ENCODE measurements at regions not wholly inside any gene's neighbourhood (a gene's known extent, or its start where the extent isn't known, plus 50 kb on each side); places are given as distances from the start of the nearest gene placed in this dataset.
"Not testable (repeated sequence)": the region's sequence is repeated elsewhere in the genome, so short reads cannot be mapped to it uniquely, and the experiment has no call there.

DNA sequence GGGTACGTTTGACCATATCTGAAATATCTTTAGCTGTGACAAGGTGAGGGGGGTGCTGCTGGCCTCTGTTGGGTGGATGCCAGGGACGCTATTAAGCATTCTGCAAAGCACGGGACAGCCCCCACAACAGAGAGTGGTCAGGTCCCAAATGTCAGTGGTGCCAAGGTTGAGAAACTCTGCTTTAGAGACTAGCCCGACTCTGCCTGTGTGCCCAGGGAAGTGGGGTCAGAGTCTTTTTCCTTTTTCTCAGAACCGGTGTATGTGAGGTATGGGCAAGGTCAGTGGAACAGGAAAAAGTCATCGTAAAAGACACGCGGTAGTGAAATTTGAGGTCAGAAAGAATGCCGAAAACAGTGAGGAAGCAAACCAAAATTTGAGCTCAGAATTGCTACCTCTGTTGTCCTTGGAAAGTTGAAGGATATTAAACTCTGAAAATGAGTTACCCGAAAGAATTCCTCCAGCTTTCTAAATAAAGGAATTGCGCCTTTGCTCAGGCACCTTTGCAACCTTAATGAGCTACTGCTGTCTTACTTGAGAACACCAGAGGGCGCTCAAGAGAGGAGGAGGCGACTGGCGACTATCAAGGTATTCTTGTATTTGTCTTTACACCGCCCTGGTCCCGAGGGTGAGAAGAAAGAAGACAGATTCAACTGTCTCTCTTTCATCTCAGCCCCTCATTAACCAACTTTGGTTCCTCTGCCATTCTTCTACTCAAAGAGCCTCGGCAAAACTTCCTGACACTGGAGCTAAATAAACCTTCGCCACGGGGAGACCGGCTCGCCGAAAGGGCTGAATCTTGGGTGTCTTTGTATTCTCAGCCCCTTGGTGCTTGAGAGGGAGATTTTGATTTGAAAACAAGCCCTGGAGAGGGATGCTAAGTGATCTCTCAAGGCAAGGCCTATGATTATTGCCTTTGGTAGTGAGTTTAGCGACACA is 85.4 kb upstream of the OLIG2 start:
- peak; percentile 42 for DNase-seq (ENCODE audit: low spot score)

DNA sequence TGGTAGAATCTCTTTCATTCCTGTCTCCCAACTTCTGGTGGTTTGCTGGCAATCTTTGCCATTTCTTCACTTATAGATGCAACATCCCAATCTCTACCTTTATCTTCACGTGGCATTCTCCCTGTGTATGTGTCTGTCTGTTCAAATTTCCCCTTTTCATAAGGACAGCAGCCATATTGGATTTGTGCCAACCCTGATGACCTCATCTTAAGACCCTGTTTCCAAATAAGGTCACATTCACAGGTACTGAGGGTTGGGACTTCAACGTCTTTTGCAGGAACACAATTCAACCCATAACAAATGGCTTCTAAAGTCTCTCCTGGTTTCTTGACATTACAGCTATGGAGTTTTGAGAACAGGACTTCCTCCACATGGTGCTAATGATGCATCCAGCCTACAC is 84.5 kb upstream of the OLIG2 start:
- DNase-seq (ENCODE audit: low spot score) = no peak

DNA sequence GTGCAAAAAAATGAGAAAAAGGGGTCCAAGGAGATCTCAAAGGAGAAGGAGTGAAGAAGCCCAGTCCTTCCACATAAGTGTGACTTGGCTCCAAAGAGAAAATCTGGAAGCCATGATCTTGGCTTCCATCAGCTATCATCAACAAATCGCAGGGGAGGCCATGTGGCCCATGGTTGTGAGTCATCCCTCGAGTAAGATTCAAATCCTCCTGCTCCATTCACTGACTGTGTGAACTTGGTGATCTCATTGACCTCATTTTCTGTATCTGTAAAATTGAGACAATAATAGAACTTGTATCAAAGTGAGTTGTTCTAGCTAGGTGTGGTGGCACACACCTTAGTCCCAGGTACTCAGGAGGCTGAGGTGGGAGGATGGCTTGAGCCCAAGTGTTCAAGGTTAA is 79.1 kb upstream of the OLIG2 start:
- DNase-seq (ENCODE audit: low spot score) = no peak

DNA sequence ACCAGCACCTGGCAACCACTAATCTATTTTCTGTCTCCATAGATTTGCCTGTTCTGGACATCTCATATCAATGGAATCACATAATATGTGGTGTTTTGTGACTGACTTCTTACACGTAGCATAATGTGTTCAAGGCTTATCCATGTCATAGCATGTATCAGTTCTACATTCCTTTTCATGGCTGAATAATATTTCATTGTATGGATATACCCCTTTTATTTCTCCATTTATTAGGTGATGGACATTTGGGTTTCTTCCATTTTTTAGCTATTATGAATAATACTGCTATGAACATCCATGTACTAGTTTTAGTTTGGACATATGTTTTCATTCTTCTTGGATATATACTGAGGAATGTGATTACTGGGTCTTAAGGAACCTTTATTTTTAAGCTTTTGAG is 78.0 kb upstream of the OLIG2 start:
- DNase-seq (ENCODE audit: low spot score) = no peak

DNA sequence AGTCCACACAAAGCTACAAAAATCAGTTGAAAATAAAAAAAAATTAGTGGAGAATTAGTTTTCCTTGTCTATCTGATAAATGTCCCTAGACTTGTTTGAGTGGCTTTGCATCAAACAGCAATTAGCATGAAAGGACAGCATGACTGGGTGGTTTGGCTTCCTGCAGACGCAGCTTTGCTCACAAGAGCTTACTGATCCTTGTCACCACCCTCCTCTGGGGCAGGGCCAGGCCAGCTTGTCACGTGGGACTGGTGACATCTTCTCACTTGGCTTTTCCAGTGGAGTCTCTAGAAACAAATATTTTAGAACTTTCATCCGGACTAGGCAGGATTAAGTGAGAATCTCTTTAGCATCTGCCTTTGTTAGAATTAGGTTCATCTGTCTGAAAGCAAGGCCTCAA is 76.0 kb upstream of the OLIG2 start:
- no peak for DNase-seq (ENCODE audit: low spot score)

DNA sequence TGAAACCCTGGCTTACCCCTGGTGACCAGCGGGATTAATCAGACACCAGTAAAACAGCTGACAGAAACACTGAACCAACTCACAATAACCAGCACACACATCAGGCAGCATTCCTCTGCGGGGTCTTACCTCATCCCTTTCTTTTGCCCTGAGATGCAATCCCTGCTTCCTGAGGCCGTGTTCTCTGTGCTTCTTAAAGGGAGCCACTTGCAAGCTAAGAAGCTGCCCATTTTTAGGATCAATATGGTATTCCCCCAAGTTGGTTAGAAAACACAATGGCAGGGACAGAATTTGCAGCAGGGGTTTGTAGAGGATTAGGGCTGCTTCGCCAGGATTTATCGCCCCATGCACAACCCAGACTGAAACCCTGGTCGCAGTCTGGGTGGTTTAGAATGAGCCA is 74.7 kb upstream of the OLIG2 start:
- DNase-seq (ENCODE audit: low spot score) = no peak

DNA sequence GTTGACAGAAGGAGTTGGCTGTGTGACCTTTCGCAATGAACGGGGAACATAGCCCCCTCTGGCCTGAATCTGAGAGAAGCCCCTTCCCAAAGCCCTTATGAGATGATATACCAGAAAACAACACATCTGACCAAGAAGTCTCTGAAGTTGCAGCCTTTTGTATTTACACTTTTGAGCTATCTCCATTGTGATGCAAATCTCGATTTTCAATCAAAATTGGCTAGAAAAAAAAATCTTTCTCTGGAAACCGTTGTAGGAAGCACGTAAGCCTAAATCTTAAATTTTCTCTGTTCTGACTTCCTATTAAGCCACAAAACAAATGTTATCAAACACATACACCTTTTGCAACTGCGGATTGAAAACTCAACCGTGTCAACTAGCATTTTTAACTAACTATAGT is 71.4 kb upstream of the OLIG2 start:
- DNase-seq (ENCODE audit: low spot score) = no peak

DNA sequence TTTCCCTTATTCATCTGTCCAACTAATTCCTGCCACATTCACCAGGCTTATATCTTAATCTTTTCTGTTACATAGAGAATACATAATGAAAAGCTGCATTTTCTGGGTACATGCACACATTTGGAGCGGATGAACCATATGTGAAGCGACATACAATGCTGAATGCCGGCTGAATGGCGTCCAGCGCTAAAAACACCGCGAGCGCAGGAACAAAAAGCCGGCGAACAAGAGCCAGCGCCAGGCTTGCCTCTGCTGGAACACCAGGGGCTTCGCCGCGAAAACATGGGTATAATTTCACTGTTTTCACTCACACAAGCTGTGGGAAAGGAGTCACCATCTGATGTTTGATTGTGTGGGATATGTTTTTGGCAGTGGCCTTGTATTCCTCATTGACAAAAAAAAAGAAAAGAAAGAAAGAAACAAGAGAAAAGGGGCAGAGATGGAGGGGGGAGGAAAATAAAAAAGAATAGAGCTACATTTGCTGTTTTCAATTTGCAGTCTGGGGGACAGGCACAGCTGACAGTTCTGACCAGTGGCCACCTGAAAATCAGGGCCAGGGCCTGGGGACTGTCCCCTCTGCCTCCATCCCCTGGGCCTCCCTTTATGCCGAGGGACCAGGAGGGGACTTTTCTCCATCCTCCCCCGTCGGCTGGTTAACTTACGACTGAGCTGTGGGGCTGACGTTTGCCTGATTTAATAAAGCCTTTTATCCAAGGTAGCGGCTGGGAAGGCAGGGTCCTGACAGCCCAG is 70.2 kb upstream of the OLIG2 start:
- no peak for DNase-seq (ENCODE audit: low spot score)

DNA sequence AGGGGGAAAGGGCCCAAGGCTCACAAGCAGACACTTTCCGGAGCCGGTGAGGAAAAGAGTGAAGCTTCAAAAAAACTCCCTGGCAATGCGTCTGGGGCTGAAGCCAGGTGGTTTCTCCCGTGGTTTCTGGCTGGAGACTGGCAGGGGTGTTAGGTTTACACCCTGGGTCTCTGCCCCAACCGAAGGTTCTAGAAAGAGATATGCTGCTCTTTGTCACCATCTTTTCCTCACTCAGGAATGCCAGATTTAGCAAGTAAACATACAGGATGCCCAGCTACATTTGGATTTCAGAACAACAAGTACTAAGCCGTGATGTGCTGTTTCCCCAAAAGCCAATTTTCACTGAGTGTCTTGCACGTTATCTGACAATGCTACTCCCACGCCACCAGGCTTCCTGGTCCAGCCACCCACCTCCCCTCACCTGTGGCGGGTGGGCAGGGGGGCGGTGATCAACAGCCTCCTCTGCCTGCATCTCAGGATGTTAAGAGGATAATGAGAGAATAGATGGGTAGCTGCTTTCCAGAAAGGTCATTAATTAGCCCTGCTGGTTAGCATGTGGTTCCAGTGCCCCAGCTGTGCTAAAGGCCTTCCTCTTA is 69.6 kb upstream of the OLIG2 start:
- no peak for DNase-seq (ENCODE audit: low spot score)

DNA sequence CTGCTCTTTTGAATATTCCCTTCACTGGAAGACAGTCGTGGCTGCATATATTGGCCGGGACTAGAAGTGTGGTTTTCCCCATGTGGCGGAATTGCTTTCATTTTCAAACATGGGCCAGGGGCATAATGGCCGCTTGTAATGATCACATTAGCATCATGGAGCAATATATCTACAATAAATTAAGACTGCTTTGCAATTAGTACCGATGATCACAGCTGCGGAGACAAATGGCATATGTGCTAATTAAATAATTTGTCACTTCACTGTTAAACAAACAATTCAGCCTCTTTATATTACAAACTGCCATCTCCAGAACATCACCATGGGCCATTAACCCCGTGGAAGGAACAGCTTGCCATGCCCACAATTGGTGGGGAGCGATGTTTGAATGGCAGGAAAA is 68.2 kb upstream of the OLIG2 start:
- no peak for DNase-seq (ENCODE audit: low spot score)

DNA sequence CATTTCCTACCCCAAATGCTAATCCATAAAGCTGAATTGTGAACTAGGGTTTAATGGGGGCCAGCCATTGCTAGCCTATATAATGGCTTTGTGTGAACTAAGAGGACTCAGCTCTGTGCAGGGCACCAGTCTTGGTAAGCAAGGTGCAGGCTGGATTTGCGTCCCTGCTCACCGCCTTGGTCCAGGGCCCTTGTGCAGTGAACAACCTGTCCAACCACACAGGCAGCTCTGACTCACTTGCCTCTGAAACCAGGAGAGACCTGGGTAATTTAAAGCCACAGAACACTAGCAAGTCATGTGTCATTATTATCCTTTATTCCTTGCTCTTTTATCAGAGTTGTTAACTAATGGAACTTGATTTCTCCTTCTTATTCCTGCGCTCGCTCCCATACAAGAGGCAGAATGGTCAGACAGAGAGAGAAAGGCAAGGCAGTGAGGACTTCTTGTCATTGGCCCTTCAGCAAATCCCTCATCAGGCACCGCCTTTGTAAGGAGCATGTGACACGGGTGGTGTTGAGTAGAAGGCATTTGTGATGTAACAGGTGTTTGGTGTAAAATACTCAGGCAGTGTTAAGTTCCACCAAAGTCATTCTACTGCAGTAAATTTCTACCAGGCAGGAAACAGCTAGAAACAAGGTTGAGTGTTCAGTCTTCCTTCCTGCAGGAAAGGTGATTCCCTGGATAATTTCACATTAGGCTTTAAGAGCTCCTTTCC is 67.3 kb upstream of the OLIG2 start:
- no peak for DNase-seq (ENCODE audit: low spot score)

DNA sequence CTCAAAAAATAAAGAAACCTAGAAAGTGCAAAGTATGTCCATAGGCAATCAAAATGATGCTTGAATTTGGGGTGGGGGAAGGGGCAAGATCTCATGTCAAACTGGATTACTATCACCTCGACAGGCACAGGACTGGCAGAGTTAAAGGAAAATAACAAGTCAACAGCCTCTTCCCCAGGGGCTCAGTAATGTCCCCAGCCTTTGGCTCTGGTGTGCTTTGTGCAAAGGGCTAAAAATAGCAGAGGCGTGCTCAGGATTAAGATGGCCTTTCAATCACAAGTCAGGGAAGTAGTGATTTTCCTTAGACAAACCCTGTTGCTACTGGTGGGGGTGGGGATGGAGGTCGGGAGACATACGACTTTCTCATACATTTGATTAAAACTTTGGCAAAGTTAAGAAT is 63.5 kb upstream of the OLIG2 start:
- DNase-seq (ENCODE audit: low spot score) = no peak

DNA sequence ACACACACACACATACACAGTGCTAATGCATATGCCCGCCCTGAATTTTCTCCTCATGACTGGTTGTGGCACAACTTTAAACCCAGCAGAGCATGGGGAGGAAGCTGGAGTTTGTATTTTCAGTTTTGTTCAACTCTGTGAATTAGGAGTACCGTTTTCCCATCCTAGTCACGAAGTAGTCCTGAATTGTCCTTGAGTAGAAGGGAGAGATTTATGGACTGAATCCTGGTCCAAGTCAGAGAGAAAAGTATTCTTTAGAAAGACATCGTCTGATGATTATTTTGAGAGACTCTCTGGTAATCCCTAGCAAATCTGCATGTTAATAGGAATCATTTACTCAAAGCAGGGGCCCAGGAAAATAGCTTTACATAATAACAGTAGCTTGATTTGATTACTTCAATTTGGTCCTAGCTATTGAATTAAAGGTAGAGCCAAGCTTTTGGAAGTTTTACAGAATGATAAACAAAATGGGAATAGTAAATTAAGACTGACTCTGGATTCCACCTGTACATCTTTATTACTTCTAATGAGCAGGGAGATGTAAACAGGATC is 60.5 kb upstream of the OLIG2 start:
- DNase-seq (ENCODE audit: low spot score) = no peak

DNA sequence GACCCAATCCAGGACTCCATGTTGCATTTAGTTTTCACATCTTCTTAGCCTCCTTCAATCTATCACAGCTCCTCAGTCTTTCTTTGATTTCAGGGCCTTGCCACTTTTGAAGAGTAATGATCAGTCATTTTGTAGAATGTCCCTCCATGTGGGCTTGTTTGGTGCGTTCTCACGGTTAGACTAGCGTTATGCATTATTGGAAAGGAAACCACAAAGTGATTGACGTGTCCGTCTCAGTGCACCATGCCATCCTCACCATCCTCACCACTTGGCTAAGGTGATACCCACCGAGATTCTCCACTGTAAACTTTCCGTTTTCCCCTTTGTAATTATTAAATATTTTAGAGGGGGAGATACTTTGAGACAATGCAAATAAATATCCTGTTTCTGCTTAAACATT is 59.6 kb upstream of the OLIG2 start:
- DNase-seq (ENCODE audit: low spot score) = no peak

DNA sequence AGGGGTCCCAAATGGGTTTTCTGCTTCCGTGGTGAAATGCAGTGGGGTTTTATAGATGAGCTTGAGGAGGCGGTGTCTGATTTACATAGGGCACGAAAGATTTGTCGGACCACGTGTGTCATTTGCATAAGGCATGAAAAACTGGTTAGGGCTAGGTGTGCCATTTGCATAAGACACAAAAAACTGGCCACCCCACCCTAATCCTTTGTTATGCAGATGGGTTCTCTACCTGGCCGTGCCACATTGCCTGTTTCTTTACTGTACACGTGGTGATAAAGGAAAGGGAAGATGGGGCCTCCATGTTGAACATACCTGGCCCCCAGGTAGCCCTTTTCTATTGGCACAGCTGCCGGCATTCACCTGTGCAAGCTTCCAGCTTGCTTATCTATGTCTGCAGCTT is 57.6 kb upstream of the OLIG2 start:
- DNase-seq (ENCODE audit: low spot score) = not testable (repeated sequence)

DNA sequence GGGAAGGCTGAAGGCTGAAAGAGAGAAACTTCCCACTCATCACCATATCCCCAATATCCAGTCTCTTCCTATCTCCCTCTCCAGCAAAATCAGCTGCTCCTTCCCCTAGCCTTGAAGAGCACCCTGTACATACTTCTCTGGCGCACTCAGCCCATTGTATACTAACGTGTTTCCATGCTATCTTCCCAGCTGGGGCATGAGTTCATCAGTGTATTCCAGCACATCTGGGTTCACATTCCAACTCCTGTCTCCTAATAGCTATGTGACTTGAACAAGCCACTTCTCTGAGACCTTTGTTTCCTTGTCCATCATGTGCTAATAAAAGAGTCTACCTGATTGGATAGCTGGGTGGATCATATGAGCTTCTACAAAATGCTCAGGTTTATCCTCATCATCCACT is 51.1 kb upstream of the OLIG2 start:
- no peak for DNase-seq (ENCODE audit: low spot score)

DNA sequence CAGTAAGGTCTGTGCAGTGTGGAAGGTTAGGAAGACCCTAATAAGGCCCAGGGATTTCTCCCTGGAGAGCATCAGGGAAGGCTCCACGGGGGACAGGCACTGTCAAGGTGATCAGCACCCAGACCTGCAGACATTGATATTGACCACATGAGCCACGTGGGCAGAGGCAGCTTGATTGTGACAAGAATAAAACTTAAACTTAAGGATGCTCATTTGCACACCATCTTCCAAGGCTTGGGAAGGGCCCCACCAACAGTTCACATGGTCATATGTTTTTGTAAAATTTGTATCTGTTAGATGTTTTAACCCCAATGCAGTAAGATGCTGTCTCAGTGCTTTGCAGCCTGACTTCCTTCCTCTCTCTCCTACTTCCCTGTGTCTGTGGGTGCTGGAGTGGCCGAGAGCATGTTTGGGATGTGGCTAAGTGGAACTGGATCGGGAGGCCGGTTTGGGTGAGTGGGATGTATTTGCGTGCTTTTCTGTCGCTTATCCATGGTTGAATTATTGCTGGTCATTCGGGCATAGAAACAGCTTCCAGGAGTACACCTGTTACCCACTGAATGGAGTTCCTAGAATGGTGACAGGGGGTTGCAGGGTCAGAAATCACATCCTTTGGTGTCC is 49.8 kb upstream of the OLIG2 start:
- DNase-seq (ENCODE audit: low spot score) = no peak

Measured in kidney capillary endothelial cell (primary cell).